ENCODE measurements at regions not wholly inside any gene's neighbourhood (a gene's known extent, or its start where the extent isn't known, plus 50 kb on each side); places are given as distances from the start of the nearest gene placed in this dataset.
"Not testable (repeated sequence)": the region's sequence is repeated elsewhere in the genome, so short reads cannot be mapped to it uniquely, and the experiment has no call there.

GRCh38 chr21:15457965-15458364, 271.8 kb upstream of the USP25 start:
- H3K27ac Mint-ChIP-seq (ENCODE audit: unreplicated experiment), result no peak overlapping the region

GRCh38 chr21:15462092-15462491, 267.7 kb upstream of the USP25 start:
- no peak overlapping the region for H3K27ac Mint-ChIP-seq (ENCODE audit: unreplicated experiment)

More at GRCh38 chr21:15457965-15458364, 271.8 kb upstream of the USP25 start:
- TF ChIP-seq, protein P1, sequence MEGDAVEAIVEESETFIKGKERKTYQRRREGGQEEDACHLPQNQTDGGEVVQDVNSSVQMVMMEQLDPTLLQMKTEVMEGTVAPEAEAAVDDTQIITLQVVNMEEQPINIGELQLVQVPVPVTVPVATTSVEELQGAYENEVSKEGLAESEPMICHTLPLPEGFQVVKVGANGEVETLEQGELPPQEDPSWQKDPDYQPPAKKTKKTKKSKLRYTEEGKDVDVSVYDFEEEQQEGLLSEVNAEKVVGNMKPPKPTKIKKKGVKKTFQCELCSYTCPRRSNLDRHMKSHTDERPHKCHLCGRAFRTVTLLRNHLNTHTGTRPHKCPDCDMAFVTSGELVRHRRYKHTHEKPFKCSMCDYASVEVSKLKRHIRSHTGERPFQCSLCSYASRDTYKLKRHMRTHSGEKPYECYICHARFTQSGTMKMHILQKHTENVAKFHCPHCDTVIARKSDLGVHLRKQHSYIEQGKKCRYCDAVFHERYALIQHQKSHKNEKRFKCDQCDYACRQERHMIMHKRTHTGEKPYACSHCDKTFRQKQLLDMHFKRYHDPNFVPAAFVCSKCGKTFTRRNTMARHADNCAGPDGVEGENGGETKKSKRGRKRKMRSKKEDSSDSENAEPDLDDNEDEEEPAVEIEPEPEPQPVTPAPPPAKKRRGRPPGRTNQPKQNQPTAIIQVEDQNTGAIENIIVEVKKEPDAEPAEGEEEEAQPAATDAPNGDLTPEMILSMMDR (IDR thresholded peaks at IDR 0.05; ENCODE audit: unreplicated experiment), result no peak
- no peaks in the 10 kb centered on the region for H3K36me3 Mint-ChIP-seq (ENCODE audit: low read depth, unreplicated experiment)
- H3K4me1 Mint-ChIP-seq (ENCODE audit: unreplicated experiment), result no peaks in the 10 kb centered on the region
- DNase-seq (ENCODE audit: low spot score), result no peak
- no peak overlapping the region for H3K4me3 Mint-ChIP-seq (ENCODE audit: unreplicated experiment)
- H3K27me3 Mint-ChIP-seq (ENCODE audit: unreplicated experiment), result no peaks in the 10 kb centered on the region
- H3K9me3 Mint-ChIP-seq (ENCODE audit: unreplicated experiment), result no peaks in the 10 kb centered on the region

GRCh38 chr21:15466329-15466728, 263.5 kb upstream of the USP25 start:
- no peak for DNase-seq (ENCODE audit: low spot score)
- H3K27me3 Mint-ChIP-seq (ENCODE audit: unreplicated experiment), result no peaks in the 10 kb centered on the region
- H3K4me3 Mint-ChIP-seq (ENCODE audit: unreplicated experiment), result no peak overlapping the region
- H3K36me3 Mint-ChIP-seq (ENCODE audit: low read depth, unreplicated experiment), result no peaks in the 10 kb centered on the region
- TF ChIP-seq, protein P1 (IDR thresholded peaks at IDR 0.05; ENCODE audit: unreplicated experiment), result no peak
- H3K27ac Mint-ChIP-seq (ENCODE audit: unreplicated experiment), result no peak overlapping the region
- H3K9me3 Mint-ChIP-seq (ENCODE audit: unreplicated experiment), result no peaks in the 10 kb centered on the region
- H3K4me1 Mint-ChIP-seq (ENCODE audit: unreplicated experiment), result peaks cover 4% of the 10 kb centered on the region

More at GRCh38 chr21:15462092-15462491, 267.7 kb upstream of the USP25 start:
- TF ChIP-seq, protein P1 (IDR thresholded peaks at IDR 0.05; ENCODE audit: unreplicated experiment), result no peak
- Mint-ChIP-seq H3K9me3 (ENCODE audit: unreplicated experiment) (no peaks in the 10 kb centered on the region), H3K36me3 (ENCODE audit: low read depth, unreplicated experiment) (no peaks in the 10 kb centered on the region), H3K4me1 (ENCODE audit: unreplicated experiment) (no peaks in the 10 kb centered on the region), H3K4me3 (ENCODE audit: unreplicated experiment) (no peak overlapping the region), H3K27me3 (ENCODE audit: unreplicated experiment) (no peaks in the 10 kb centered on the region)
- no peak for DNase-seq (ENCODE audit: low spot score)

DNA sequence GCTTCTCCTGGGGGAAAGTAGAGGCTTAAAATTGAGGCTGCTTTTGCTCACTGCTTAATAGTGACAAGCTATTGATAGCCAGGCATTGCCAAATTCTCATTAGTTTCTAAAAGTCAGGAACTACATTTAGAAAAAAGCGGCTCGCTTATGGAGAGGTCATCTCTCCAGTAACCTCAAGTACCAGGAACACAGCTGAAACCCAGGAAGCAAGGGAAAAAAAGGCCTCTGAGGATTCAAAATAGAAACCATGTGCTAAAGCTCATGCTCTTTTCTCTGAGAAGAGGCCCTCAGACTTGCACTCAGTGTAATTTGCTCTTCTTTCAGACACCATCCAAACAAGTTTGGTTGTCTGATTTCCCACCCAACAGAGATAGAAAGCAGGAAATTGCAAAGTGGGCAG, 261.4 kb upstream of the USP25 start:
- H3K4me1 Mint-ChIP-seq (ENCODE audit: unreplicated experiment), result peaks cover 4% of the 10 kb centered on the region
- no peak for DNase-seq (ENCODE audit: low spot score)
- no peaks in the 10 kb centered on the region for H3K9me3 Mint-ChIP-seq (ENCODE audit: unreplicated experiment)
- H3K27ac Mint-ChIP-seq (ENCODE audit: unreplicated experiment), result no peak overlapping the region
- TF ChIP-seq, protein P1 (IDR thresholded peaks at IDR 0.05; ENCODE audit: unreplicated experiment), result no peak
- no peaks in the 10 kb centered on the region for H3K27me3 Mint-ChIP-seq (ENCODE audit: unreplicated experiment)
- H3K4me3 Mint-ChIP-seq (ENCODE audit: unreplicated experiment), result no peak overlapping the region
- H3K36me3 Mint-ChIP-seq (ENCODE audit: low read depth, unreplicated experiment), result no peaks in the 10 kb centered on the region

DNA sequence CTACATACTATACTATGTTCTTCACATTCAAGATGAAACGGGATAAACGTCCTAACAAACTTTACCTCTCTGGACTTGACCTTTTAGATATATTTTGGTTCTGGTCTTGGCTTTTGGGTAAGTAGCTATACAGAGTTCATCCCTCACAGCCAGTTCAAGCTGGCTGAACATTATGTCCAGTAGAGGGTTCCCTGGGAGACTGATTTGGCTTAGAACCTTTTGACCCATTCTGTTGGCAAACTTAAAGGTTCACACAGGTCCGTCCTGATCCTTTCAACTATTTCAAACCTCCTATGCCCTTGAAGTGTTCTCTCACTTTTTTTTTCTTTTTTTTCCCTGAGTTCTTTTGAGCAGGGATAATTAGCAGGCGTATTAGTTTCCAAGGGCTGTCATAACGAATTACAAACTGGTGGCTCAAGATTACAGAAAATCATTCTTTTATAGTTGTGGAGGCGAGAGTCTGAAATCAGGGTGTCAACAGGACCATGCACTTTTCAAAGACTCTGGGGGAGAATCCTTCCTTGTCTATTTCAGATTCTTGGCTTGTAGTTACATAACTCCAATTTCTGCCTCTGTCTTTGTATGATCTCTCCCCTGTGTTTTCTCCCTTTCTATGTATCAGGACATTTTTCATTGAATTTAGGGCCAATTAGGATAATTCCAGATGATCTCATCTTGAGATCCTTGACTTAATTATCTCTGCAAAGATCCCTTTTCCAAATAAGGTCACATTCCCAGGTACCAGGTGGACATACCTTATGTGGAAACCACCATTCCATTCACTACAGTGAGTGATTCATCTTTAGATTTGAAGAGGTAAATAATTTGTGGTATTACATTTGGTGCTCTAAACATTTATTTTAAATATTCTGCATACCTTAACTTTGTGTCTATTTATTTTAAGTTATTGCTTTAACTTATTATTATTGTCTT, 257.4 kb upstream of the USP25 start:
- Mint-ChIP-seq H3K36me3 (ENCODE audit: low read depth, unreplicated experiment) (no peaks in the 10 kb centered on the region), H3K4me3 (ENCODE audit: unreplicated experiment) (no peak overlapping the region), H3K9me3 (ENCODE audit: unreplicated experiment) (no peaks in the 10 kb centered on the region), H3K4me1 (ENCODE audit: unreplicated experiment) (peaks cover 4% of the 10 kb centered on the region), H3K27me3 (ENCODE audit: unreplicated experiment) (peaks cover 2% of the 10 kb centered on the region), H3K27ac (ENCODE audit: unreplicated experiment) (no peak overlapping the region)
- DNase-seq (ENCODE audit: low spot score), result no peak
- TF ChIP-seq, protein P1 (IDR thresholded peaks at IDR 0.05; ENCODE audit: unreplicated experiment), result no peak

GRCh38 chr21:15477773-15478172, 252.0 kb upstream of the USP25 start:
- not testable (repeated sequence) for H3K27me3 Mint-ChIP-seq (ENCODE audit: unreplicated experiment); H3K27ac Mint-ChIP-seq (ENCODE audit: unreplicated experiment); DNase-seq (ENCODE audit: low spot score); H3K36me3 Mint-ChIP-seq (ENCODE audit: low read depth, unreplicated experiment); H3K4me3 Mint-ChIP-seq (ENCODE audit: unreplicated experiment); H3K4me1 Mint-ChIP-seq (ENCODE audit: unreplicated experiment); H3K9me3 Mint-ChIP-seq (ENCODE audit: unreplicated experiment)

All from endothelial cell (in vitro differentiated cells).